GM23248 (cell line): ENCODE measurements at regions not wholly inside any gene's neighbourhood (a gene's known extent, or its start where the extent isn't known, plus 50 kb on each side); places are given as distances from the start of the nearest gene placed in this dataset.

Source experiments
- EZH2 ChIP-seq: fragments of 200-600 bp; sonication (generic); IDR thresholded peaks from 2 replicates; pipeline ENCODE4 v1.6.1; 2018; ENCODE audit warnings: antibody characterized with exemption, mild to moderate bottlenecking; ENCODE audit not compliant: insufficient read depth, poor library complexity, severe bottlenecking
- EZH2phosphoT487 ChIP-seq: fragments of 200-600 bp; sonication (generic); IDR thresholded peaks from 2 replicates; pipeline ENCODE4 v1.6.1; 2018; ENCODE audit warnings: antibody characterized with exemption, moderate library complexity, mild to moderate bottlenecking, low read depth; ENCODE audit not compliant: insufficient read depth

DNA sequence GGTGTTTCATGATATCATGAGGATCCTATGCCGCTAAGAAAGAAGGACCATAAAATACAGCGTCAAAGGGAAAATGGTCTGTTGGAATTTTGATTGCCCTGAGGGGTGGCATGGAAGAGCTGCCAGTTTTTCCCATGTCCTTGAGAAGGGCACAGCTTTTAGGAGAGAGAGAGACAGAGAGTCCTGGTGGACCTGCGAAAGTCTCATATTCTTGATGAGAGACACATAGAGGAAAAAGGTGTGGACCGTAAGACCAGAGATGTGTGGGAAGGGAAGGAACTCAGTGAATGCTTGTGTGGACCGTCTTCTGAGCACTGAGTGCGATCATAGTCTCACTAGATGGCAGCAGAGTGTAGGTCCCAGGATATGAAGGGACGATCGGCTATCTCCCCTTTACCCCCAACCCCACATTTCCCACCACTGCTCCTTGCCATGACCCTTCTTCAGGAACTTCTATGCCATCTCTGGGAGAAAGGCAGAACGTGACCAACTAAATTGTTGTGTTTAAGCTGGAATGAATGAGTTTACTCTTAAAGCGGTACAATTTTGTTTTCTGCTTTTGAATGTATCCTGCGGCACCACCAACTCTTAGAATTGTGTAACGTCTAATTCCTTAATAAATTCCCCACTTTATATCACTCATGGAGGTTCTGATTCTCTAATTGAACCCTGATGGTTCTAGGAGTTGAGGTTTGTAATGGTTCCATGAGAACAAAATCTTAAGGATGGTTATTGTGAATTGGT lies 117.7 kb downstream of the CTH start:
- TF ChIP-seq EZH2, result no peak
- no peak for TF ChIP-seq EZH2phosphoT487
